C4-2B (cell line): ENCODE measurements at regions not wholly inside any gene's neighbourhood (a gene's known extent, or its start where the extent isn't known, plus 50 kb on each side); places are given as distances from the start of the nearest gene placed in this dataset.

Source experiments
- ZFX ChIP-seq: fragments of 450-650 bp; IDR thresholded peaks from 2 replicates; pipeline ENCODE4 v1.6.1; 2017
- TF ChIP-seq, protein P1 (sequence below): fragments of 450-650 bp; conservative IDR thresholded peaks from 2 replicates; pipeline ENCODE4 v1.5.1; 2017; ENCODE audit warnings: mild to moderate bottlenecking

- TF ChIP-seq, protein P1, sequence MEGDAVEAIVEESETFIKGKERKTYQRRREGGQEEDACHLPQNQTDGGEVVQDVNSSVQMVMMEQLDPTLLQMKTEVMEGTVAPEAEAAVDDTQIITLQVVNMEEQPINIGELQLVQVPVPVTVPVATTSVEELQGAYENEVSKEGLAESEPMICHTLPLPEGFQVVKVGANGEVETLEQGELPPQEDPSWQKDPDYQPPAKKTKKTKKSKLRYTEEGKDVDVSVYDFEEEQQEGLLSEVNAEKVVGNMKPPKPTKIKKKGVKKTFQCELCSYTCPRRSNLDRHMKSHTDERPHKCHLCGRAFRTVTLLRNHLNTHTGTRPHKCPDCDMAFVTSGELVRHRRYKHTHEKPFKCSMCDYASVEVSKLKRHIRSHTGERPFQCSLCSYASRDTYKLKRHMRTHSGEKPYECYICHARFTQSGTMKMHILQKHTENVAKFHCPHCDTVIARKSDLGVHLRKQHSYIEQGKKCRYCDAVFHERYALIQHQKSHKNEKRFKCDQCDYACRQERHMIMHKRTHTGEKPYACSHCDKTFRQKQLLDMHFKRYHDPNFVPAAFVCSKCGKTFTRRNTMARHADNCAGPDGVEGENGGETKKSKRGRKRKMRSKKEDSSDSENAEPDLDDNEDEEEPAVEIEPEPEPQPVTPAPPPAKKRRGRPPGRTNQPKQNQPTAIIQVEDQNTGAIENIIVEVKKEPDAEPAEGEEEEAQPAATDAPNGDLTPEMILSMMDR = no peak
- peak; percentile 90 for TF ChIP-seq ZFX
Observed at GRCh38 chr1:39105061-39105840, 79.1 kb downstream of the NDUFS5 start.
